HG03159 (cell line): ENCODE measurements at regions not wholly inside any gene's neighbourhood (a gene's known extent, or its start where the extent isn't known, plus 50 kb on each side); places are given as distances from the start of the nearest gene placed in this dataset.

Source experiments
- ATAC-seq: cut with Tn5 transposase; IDR thresholded peaks from one replicate; pipeline ENCODE4 v1.9.1; 2021; ENCODE audit warnings: mild to moderate bottlenecking, moderate library complexity; ENCODE audit not compliant: unreplicated experiment

DNA sequence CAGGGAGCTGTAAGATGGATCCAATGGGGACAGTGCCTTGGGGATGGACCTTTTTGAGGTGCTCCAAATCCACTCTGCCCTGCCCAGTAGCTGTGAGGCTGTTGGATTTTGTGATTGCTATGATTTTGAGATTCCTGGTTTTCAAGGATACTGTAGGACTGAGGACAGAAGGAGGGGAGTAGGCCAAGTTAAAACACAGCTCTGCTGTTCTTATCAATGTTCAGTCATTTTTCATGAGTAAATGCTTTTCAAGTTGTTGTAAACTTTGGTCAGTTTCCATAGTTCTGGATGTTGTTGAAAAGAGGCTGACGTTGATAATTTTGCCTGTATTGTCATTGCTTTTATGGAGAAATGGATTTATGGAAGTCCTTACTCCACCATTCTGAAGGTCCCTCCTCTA, 361.2 kb downstream of the ZNF516 start:
- no peak for ATAC-seq

DNA sequence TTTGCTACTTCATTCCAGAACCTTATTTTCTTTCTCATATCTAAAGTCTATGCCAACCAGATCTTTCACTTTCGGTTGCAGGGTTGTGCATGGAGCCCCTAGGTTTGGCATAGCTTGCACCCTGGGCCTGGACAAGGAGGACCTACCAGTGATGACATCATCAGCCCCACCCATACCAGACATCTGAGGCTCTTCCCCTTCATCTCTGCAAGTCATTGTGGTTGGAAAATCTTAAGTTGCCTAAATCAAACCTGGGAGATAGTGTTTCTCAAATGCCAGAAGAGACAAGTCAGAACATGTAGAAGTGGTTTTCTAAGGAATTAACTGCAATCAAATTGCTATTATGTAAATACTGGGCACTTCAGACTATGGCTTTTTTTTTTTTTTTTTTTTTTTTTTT, 363.3 kb downstream of the ZNF516 start:
- no peak for ATAC-seq

DNA sequence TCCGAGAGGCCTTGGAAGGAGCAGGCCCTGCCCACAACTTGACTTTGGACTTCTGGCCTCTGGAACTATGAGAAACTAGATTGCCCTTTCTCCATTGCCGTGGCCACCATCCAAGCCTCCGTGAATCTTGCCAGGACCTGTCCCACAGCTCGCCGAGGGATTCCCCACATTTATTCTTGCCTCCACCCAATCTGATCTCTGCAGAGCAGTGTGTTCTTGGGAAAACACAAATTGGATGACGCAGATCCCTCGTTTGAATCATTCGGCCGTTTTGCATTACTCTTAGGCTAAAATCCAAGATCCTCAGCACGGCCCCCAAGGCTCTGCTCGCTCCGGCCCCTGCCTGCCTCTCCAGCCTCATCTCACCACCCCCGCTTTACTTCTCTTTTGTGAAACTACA, 364.2 kb downstream of the ZNF516 start:
- no peak for ATAC-seq

DNA sequence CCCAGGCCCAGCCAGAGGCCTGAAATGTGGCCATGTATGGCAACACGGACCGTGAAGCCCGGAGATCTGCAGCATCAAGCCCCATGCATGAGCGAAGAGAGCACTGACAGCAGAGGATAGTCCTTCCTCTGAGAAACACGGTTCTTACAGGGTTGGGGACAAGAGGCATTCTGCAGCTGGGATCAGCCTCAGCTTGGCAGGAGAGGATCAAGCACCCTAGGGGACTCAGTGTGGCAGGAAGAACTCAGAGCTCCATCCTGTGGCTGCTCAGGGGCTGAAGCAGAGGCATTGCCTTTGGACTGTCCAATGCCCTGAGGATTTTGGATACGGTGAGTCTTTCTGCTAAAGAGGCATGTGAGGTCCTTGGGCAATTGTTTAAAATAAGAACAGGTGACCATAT, 368.7 kb downstream of the ZNF516 start:
- no peak for ATAC-seq

DNA sequence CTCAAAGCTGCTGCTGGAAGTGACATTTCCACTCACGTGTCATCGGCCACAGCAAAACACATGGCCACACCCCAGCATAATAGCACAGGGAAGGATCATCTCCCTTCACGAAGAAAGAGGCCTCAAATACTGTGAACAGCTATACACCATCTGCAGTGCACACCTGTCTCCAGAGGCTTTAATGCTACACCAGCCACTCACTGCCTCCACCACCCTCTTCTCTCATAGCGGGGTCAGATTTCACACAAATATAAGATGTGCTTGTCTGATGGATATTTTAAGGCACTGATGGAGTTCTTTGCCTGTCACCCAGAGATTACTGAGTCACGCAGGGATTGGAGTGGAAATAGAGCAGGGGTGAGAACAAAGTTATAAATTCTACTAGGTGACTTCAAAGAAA, 374.0 kb downstream of the ZNF516 start:
- no peak for ATAC-seq

DNA sequence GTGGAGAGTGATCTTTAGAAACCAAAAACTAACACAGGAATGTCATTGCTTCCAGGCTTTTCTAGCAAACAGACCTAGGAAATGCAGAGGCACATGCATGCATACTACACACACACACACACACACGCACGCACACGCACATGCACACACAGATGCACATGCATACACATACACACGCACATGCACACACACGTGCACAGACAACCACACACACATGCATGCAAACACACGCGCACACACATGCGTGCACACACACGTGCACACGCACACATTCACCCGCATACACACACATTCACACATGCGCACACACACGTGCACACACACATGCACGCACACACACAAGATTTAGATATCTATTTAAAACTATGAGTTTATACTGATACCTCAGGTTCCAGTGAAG, 379.5 kb downstream of the ZNF516 start:
- ATAC-seq: no peak

DNA sequence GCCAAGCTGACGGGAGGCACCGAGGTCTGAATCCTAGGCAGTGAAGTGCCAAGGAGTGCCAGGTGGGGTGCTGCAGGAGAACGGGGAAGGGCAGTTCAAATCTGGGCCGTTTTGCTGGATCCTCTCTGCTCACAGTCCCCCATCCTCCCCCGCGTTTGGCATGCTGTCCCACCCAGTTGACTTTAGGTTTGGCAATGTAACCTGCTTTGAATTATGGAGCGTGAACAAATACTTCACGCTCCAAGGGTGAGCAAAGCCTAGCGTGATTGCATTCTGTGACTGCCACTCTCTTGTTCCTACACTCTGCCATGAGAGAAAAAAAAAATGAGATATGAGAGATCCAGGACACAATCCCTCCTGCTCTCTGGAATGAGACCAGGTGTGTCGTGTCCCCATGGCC, 381.9 kb downstream of the ZNF516 start:
- ATAC-seq: no peak

DNA sequence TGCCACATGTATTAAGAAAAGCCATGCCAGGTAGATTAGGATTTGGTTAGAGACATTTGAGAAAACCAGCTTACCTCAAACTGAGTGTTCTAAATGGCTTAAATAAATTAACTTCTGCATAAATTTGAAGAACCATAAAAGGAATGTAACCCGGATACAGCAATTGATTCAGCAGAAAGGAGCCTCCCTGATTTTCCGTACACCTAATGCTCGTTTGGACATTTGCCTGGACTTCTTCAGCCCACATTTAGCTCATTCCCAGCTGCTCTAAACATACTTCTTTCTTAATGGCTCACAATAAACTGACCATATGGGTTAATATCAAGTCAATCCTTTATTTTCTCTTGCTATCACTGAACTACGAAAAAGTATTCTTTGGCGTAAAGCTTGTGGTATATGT, 392.4 kb downstream of the ZNF516 start:
- no peak for ATAC-seq

DNA sequence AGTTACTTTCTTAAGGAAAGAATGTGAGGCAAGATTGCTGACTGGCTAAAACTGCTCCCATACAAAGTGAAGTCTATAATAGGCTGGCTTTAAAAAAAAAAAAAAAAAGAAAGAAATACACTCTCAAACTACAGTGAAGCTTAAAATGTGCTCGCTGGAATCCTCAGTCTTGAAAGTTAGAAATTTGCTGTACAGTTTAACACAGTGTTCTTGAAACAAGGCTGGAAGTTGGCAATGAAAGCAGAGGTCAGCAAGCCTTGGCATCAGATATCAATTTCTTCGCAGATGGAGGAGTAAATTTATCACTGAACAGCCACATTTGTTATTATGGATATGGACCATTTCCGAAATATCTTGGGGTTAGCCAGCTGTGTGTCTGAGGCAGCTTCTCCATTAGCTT, 392.9 kb downstream of the ZNF516 start:
- no peak for ATAC-seq

DNA sequence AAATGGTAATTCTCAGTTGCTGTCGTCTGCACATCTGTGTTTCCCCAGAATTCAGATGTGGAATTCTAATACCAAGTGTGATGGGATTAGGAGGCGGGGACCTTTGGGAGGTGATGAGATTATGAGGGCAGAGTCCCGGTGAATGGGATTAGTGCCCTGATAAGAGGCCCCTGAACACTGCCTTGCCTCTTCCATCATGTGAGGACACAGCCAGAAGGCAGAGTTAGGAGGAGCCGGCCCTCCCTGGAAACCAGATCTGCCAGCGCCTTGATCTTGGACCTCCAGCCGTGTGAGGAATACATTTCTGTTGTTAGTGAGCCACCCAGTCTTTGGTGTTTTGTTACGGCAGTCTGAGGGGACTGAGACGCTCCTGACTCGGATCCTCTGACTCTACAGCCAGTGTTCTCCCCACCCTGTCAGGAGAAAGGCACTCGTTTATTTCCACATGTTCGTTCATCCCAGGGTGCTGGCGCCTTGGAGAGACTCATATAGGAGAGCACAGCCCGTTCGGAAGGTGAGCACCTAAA, 395.0 kb downstream of the ZNF516 start:
- no peak for ATAC-seq

DNA sequence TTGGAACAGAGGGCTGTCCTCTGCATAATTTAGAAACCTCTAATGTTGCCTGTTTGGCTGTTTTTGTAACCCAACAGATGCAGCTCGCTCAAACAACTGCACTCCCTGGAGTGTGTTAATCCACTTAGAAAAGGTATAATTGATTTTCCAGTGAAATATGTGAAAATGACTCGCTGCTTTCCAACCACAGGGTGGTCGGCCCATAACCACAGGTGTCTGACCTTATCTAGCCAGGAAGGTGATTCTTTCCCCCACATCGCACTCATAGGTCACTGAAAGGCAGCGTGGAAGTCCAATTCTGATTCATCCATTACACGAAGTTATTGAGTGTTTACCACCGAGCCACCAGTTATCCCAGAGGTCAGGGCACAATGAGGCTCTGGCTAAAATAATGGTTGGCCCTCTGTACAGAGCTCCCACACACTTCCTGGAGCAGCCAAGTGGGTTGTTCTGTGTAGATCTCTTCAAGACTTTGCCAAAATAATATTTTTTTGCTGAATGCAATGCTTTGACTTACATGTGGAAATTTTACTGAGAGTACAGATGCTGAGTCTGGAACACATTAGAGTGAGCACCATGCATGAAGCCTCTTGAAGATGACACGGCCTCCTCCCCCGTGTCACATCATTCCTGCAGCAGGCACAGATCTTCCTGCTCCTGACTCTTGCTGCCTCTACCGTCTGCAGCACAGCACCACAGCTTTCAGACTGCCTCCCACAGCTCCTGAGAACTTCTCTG, 396.2 kb downstream of the ZNF516 start:
- no peak for ATAC-seq

DNA sequence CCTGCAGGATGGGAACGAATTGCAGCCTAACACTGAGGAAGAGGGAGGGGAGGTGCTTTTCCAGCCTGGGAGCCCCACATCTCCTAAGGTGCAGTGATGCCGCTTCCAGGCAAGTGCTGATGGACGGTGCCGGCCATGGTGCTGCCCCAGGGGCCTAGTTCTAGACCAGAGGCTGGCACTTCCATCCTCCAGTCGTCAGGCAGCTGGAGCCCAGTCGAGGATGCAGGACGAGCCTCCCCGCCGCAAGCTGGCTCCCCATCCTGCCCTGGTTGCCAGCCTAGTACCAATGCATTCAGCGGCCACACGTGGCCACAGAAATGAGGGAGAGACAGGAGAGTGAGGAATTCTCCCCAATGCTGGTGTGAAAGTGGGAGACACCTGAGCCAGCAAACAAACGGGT, 413.5 kb downstream of the ZNF516 start:
- no peak for ATAC-seq

DNA sequence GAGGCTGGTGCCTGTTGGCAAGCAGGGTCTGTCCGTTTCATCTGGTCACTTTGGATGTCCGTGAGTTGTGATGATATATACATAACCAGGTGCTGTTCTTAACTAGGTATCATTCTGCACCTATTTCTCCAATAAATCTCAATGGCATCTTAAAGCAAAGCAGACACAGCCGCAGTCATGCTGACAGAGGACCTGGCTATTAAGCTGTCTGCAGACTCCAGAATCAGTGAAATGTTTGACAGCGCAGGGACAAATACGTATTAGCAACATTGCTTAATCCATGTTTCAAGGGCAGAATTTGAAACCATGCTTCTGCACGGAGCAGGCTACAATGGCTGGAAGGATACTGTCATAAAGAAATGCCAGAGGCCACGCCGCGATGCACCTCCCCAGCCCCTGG, 414.6 kb downstream of the ZNF516 start:
- ATAC-seq: no peak

DNA sequence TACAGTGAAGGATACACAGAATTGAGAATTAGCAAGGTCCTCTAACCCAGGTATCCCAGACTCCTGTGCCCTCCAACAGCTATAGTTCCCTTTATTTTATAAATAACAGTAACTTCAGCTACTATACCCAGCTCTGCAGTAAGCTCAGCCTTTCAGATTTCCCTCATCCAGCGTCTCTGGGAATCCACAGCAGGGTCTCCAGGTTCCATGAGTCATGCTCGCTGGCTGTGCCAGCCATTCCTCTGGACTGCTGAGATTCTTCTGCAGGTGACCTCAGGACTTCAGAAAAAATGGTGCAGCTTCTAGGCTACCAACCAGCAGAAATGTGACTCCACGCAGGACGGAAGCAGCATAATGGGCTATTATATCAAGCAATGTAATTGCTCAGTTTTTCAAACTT, 419.3 kb downstream of the ZNF516 start:
- no peak for ATAC-seq

DNA sequence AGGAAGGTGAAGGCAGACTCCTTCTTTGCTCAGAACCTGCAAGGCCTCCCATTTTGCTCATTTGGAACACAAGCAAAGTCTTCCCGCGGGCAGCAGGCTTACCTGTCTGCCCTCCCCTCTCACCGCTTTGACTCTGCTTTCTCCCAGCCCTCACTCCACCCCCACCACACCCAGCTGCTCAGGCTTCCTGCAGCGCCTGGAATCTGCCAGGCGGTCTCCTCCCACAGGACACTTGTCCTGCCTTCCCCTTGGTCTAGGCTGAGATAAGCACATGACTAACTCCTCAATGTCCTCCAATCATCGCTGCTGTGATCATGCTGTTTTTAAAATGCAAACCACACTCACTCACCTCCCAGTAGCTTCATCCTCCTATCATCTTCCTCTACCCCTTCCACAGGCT, 430.0 kb downstream of the ZNF516 start:
- no peak for ATAC-seq

DNA sequence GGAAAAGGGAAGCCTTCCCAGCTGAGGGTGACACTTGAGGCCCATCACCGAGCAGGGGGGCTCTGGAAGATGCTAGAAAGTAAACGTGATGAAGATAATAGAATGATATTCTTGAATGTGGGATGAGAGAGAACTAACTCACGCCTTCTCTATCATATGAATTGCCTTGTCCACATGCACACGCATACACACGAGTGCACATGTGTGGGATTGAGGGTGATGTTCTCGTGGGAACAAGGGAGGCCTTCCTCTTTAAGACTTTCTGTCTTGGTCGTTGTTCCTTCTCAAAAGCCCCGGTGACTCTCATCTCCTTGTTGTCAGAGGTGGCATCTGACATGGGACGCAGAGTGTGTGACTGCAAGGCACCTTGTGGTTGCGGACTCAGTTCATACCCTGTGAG, 436.9 kb downstream of the ZNF516 start:
- no peak for ATAC-seq

DNA sequence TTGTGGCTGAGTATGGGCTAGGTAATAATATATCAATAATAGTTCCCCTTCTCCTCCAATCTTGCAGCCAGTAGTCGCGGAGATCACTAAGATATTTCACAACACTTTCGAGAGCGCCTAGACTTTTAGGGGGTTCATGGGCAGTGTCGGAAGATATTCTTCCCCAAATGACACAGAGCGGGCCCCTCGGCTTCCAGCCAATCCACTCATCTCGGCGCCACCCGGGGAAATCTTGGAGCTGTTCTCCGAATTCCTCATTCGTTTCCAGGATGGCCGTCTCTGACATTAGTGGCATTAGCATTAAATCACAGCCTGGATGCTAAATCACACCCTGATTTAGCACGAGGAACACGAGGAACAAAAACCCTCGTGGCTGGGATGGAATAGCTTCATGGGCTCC, 437.7 kb downstream of the ZNF516 start:
- ATAC-seq: no peak

DNA sequence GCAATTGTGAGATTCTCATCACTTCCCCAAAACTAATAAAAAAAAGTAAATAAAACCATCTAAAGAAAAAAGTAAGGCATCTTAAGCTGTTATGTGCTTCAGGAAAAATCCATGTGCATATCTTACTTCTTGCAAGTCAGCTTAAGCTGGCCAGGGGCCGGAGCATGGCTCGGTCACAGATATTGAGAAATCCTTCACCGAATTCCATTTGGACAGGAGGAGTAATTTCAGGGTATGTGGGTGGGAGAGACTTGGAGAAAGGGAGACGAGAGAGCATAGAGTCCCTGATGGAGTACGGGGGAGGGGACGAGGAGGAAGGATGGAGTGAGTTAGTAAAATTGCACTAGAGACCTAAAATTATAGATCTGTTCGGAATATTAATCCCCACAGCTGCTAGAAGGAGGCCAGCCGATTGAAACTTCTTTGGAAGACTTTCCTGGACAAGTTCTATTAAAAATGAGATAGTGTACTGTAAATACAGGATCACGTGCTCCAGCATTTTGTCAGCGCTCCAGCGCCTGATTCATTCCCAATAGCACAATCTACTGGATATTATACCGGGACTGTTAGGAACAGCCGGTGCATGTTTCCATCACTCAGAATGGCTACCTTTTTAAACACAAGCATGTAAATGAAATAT, 438.5 kb downstream of the ZNF516 start:
- ATAC-seq: no peak

DNA sequence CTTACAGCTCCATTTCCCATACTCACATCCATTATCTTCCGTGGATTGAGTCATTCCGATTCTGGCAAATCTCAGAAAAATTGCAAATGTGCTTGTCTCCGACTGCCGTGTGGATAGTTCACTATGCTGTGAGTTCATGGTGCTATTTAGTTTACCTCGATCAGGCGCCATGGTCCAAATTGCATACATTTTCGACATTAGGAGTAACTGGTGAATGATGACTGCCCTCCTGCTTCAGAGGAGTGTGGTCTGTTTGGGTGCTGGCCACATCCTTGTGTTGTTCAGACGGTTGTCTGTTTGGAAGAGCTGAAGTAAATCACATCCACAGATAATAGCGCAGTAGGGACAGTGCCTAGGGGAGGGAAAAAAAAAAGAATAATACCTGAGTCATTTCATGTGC, 439.5 kb downstream of the ZNF516 start:
- no peak for ATAC-seq

DNA sequence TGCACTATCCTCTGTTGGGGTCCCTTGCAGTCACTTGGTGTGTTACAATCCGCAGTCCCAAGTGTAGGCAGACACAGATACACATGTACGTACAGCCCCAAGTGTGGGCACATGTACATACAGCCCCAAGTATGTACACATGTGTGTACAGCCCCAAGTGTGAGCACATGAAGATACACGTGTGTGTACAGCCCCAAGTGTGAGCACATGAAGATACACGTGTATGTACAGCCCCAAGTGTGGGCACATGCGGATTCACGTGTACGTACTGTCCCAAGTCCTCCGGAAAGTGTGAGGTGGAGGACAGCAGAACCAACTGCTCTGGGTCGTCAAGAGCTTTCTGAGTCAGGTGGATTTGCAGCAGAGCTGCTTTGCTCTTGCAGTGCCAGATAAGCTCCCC, 440.0 kb downstream of the ZNF516 start:
- ATAC-seq: no peak

DNA sequence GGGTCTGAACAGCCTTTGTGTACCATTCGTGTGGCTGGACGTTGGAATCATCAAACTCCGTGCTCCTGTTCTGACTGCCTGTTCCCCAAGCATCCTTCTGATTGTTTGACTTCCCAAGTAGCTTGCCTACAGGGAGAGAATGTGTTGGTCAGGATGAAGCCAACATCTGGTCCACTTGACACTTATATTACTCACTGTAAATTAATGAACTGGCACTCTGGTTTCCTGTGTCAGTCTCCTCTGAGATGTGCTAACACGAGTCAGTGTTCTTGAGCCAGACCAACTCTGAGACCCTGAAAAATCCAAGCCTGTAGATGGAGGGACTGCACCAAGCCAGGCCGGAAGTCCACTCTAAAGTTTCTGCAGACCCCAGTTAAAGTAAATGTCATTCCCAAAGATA, 440.9 kb downstream of the ZNF516 start:
- no peak for ATAC-seq

DNA sequence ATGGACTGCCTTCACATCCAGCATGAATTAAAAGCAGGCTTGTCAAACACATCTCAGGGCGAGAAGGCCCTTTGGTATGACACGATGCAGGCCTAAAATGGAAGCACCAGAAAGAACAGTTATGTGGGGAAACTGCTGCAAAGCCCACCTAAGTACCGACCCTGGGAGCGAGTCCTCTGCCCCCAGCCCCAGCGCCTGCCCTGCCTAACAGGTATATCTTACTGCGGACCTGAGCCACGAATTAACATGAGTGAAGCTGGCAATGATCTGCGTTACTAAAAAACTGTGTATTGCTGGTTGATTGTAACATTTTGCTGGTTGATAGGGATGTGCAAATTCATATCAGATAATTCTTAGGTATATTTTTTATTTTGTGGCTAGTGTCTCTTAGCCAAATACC, 441.5 kb downstream of the ZNF516 start:
- no peak for ATAC-seq

DNA sequence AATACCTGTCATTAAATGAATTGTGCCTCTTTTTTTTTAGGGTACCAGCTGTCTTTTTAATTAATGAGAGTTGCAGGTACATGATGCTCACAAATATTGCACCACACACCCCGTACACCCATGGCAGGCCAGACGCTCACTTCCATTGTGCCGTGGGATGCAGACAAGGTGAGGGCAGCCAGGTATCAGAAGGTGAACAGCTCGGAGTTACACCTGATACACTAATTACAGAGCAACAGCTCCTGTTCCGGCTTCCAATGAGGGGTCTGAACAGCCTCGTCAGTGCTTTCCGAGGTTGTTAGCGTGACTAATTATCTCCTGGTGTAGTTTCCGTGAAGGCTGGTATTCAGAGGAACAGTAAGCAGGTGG, 442.8 kb downstream of the ZNF516 start:
- no peak for ATAC-seq
